HUES6 (cell line): ENCODE measurements at regions not wholly inside any gene's neighbourhood (a gene's known extent, or its start where the extent isn't known, plus 50 kb on each side); places are given as distances from the start of the nearest gene placed in this dataset.
"Not testable (repeated sequence)": the region's sequence is repeated elsewhere in the genome, so short reads cannot be mapped to it uniquely, and the experiment has no call there.

ENCODE experiments used
- H3K27ac ChIP-seq: 2 replicates; pipeline ENCODE4 v1.7.0; 2013; ENCODE audit warnings: low read depth, mild to moderate bottlenecking, low read length, inconsistent platforms
- H3K27me3 ChIP-seq: 2 replicates; pipeline ENCODE4 v1.6.1; 2013; ENCODE audit warnings: low read length; ENCODE audit not compliant: control insufficient read depth, insufficient read depth
- H3K36me3 ChIP-seq: 2 replicates; pipeline ENCODE4 v1.6.1; 2013; ENCODE audit warnings: low read length; ENCODE audit not compliant: control insufficient read depth, insufficient read depth
- H3K4me1 ChIP-seq: 2 replicates; pipeline ENCODE4 v1.6.1; 2013; ENCODE audit warnings: low read length; ENCODE audit not compliant: control insufficient read depth, insufficient read depth
- H3K4me3 ChIP-seq: 2 replicates; pipeline ENCODE4 v1.5.1; 2013; ENCODE audit warnings: low read depth, low read length
- H3K9ac ChIP-seq: one replicate; pipeline ENCODE4 v1.6.1; 2013; ENCODE audit warnings: mild to moderate bottlenecking, low read length
- H3K9me3 ChIP-seq: 2 replicates; pipeline ENCODE4 v1.6.1; 2013; ENCODE audit warnings: low read depth, low read length; ENCODE audit not compliant: control insufficient read depth, insufficient read depth

GRCh38 chr1:199020051-199020450, 381.2 kb downstream of the PTPRC start:
- Histone ChIP-seq H3K9me3 (no peaks in the 10 kb centered on the region), H3K4me3 (no peak overlapping the region), H3K4me1 (no peaks in the 10 kb centered on the region), H3K36me3 (no peaks in the 10 kb centered on the region), H3K27me3 (no peaks in the 10 kb centered on the region), H3K9ac (no peak overlapping the region), H3K27ac (no peak overlapping the region)

- no peak overlapping the region for H3K9ac ChIP-seq
- no peak overlapping the region for H3K27ac ChIP-seq
- no peak overlapping the region for H3K4me3 ChIP-seq
Measured at GRCh38 chr1:199020904-199021303, 382.1 kb downstream of the PTPRC start.

GRCh38 chr1:199029401-199029800, 390.6 kb downstream of the PTPRC start:
- Histone ChIP-seq H3K4me3 (no peak overlapping the region), H3K9me3 (no peaks in the 10 kb centered on the region), H3K27me3 (no peaks in the 10 kb centered on the region), H3K4me1 (no peaks in the 10 kb centered on the region), H3K9ac (no peak overlapping the region), H3K36me3 (no peaks in the 10 kb centered on the region), H3K27ac (no peak overlapping the region)

More at GRCh38 chr1:199020904-199021303, 382.1 kb downstream of the PTPRC start:
- H3K36me3 ChIP-seq: no peaks in the 10 kb centered on the region
- H3K9me3 ChIP-seq: no peaks in the 10 kb centered on the region
- no peaks in the 10 kb centered on the region for H3K4me1 ChIP-seq
- no peaks in the 10 kb centered on the region for H3K27me3 ChIP-seq

- no peak overlapping the region for H3K9ac ChIP-seq
- H3K4me3 ChIP-seq: no peak overlapping the region
- no peaks in the 10 kb centered on the region for H3K36me3 ChIP-seq
- no peaks in the 10 kb centered on the region for H3K4me1 ChIP-seq
- H3K27me3 ChIP-seq: no peaks in the 10 kb centered on the region
- H3K9me3 ChIP-seq: no peaks in the 10 kb centered on the region
- no peak overlapping the region for H3K27ac ChIP-seq
Measured at GRCh38 chr1:199029855-199030254, 391.0 kb downstream of the PTPRC start.

- not testable (repeated sequence) for H3K36me3 ChIP-seq, H3K27me3 ChIP-seq, H3K4me3 ChIP-seq, H3K9ac ChIP-seq, H3K27ac ChIP-seq, H3K4me1 ChIP-seq, H3K9me3 ChIP-seq
Measured at GRCh38 chr1:199030541-199030940, 391.7 kb downstream of the PTPRC start.

- not testable (repeated sequence) for H3K36me3 ChIP-seq, H3K4me1 ChIP-seq, H3K4me3 ChIP-seq, H3K27me3 ChIP-seq, H3K9me3 ChIP-seq, H3K27ac ChIP-seq, H3K9ac ChIP-seq
Measured at GRCh38 chr1:199031170-199031569, 392.3 kb downstream of the PTPRC start.

GRCh38 chr1:199032479-199032878, 393.6 kb downstream of the PTPRC start:
- H3K27ac ChIP-seq, H3K9ac ChIP-seq, H3K9me3 ChIP-seq, H3K4me3 ChIP-seq, H3K4me1 ChIP-seq, H3K36me3 ChIP-seq, H3K27me3 ChIP-seq: not testable (repeated sequence)

GRCh38 chr1:199033661-199034060, 394.8 kb downstream of the PTPRC start:
- Histone ChIP-seq H3K36me3 (no peaks in the 10 kb centered on the region), H3K27ac (no peak overlapping the region), H3K4me1 (no peaks in the 10 kb centered on the region), H3K27me3 (no peaks in the 10 kb centered on the region), H3K4me3 (no peak overlapping the region), H3K9ac (no peak overlapping the region), H3K9me3 (no peaks in the 10 kb centered on the region)

- Histone ChIP-seq H3K4me1 (no peaks in the 10 kb centered on the region), H3K27ac (no peak overlapping the region), H3K4me3 (no peak overlapping the region), H3K27me3 (no peaks in the 10 kb centered on the region), H3K36me3 (no peaks in the 10 kb centered on the region), H3K9me3 (no peaks in the 10 kb centered on the region), H3K9ac (no peak overlapping the region)
Measured at GRCh38 chr1:199038156-199038555, 399.3 kb downstream of the PTPRC start.

GRCh38 chr1:199040076-199040905, 401.5 kb downstream of the PTPRC start:
- no peaks in the 10 kb centered on the region for H3K9me3 ChIP-seq
- no peak overlapping the region for H3K27ac ChIP-seq
- no peaks in the 10 kb centered on the region for H3K27me3 ChIP-seq
- no peaks in the 10 kb centered on the region for H3K4me1 ChIP-seq
- H3K9ac ChIP-seq: no peak overlapping the region
- H3K36me3 ChIP-seq: no peaks in the 10 kb centered on the region
- H3K4me3 ChIP-seq: no peak overlapping the region

GRCh38 chr1:199041173-199041914, 402.5 kb downstream of the PTPRC start:
- no peak overlapping the region for H3K4me3 ChIP-seq
- H3K27ac ChIP-seq: no peak overlapping the region
- no peak overlapping the region for H3K9ac ChIP-seq
- H3K9me3 ChIP-seq: no peaks in the 10 kb centered on the region
- no peaks in the 10 kb centered on the region for H3K4me1 ChIP-seq
- no peaks in the 10 kb centered on the region for H3K36me3 ChIP-seq
- no peaks in the 10 kb centered on the region for H3K27me3 ChIP-seq
